Caco-2 (cell line): ENCODE measurements at regions not wholly inside any gene's neighbourhood (a gene's known extent, or its start where the extent isn't known, plus 50 kb on each side); places are given as distances from the start of the nearest gene placed in this dataset.

Experiments
- BruUV-seq: library from RNA; stranded (reverse); fragments of 400-500 nt; replicated peaks from 2 replicates; lab custom pipeline; 2021; lab: Mats Ljungman, UMichigan
- CTCF ChIA-PET: fragments of 300-600 bp; sonication (Branson Sonifier 250); formaldehyde crosslinking; loops from one replicate; lab custom pipeline; 2022; ENCODE audit warnings: antibody characterized with exemption; lab: Charles Lee
- POLR2A ChIA-PET: fragments of 300-600 bp; sonication (Branson Sonifier 250); formaldehyde crosslinking; loops from one replicate; lab custom pipeline; 2022; ENCODE audit warnings: antibody characterized with exemption; lab: Charles Lee
- DNase-seq, 2 experiments: peaks; one replicate each; pipeline versions ENCODE4 v3.0.0 to v3.0.0-alpha.2; 2020 to 2022
- H3K27me3 ChIP-seq: replicated peaks from 2 replicates; pipeline ENCODE4 v1.6.0; 2011; ENCODE audit warnings: low read length; ENCODE audit not compliant: control insufficient read depth, insufficient read depth
- H3K36me3 ChIP-seq: 2 replicates; pipeline ENCODE4 v1.5.1; 2011; ENCODE audit warnings: low read length; ENCODE audit not compliant: control insufficient read depth, insufficient read depth
- H3K4me1 ChIP-seq: fragments of 250-450 bp; sonication (Bioruptor Pico); 2 replicates; pipeline ENCODE4 v1.5.1; 2020; ENCODE audit warnings: mild to moderate bottlenecking
- H3K4me3 ChIP-seq: 2 replicates; pipeline ENCODE4 v1.5.1; 2011; ENCODE audit warnings: low read depth, mild to moderate bottlenecking, control low read depth, low read length
- H3K9me3 ChIP-seq: fragments of 250-450 bp; sonication (Bioruptor Pico); 2 replicates; pipeline ENCODE4 v1.5.1; 2020; ENCODE audit warnings: mild to moderate bottlenecking, moderate library complexity
- H3K27ac Mint-ChIP-seq: one replicate; pipeline ENCODE4 v1.8.0; 2022; ENCODE audit warnings: mixed read lengths; ENCODE audit not compliant: unreplicated experiment
- H3K27me3 Mint-ChIP-seq: one replicate; pipeline ENCODE4 v1.8.0; 2022; ENCODE audit warnings: mixed read lengths; ENCODE audit not compliant: insufficient read depth, unreplicated experiment
- H3K36me3 Mint-ChIP-seq: one replicate; pipeline ENCODE4 v1.8.0; 2022; ENCODE audit warnings: mild to moderate bottlenecking, mixed read lengths; ENCODE audit not compliant: insufficient read depth, unreplicated experiment
- H3K4me1 Mint-ChIP-seq: one replicate; pipeline ENCODE4 v1.8.0; 2022; ENCODE audit warnings: low read depth, mixed read lengths; ENCODE audit not compliant: unreplicated experiment
- H3K4me3 Mint-ChIP-seq: one replicate; pipeline ENCODE4 v1.8.0; 2022; ENCODE audit warnings: mild to moderate bottlenecking, moderate library complexity, mixed read lengths; ENCODE audit not compliant: unreplicated experiment
- H3K9me3 Mint-ChIP-seq: one replicate; pipeline ENCODE4 v1.8.0; 2022; ENCODE audit warnings: mixed read lengths; ENCODE audit not compliant: unreplicated experiment
- intact Hi-C: fragments of 100-400 bp; cut with micrococcal nuclease; formaldehyde crosslinking; loops from one replicate; pipeline ENCODE4 v1.10.0; 2022; ENCODE audit not compliant: unreplicated experiment
- TF ChIP-seq, protein P1 (sequence below), 2 experiments: fragments of 200-600 bp in 1 of 2; IDR thresholded peaks; 1 replicate in 1 of 2; 2 replicates in 1 of 2; pipeline versions ENCODE4 v1.5.1 to v1.8.0; 2011 to 2022; ENCODE audit warnings: antibody characterized with exemption in 1 of 2, control low read depth in 1 of 2, inconsistent platforms in 1 of 2, low read depth in 1 of 2, low read length in 1 of 2, mild to moderate bottlenecking in 1 of 2, moderate library complexity in 1 of 2; ENCODE audit not compliant: insufficient read depth in 1 of 2, severe bottlenecking in 1 of 2, unreplicated experiment in 1 of 2

DNA sequence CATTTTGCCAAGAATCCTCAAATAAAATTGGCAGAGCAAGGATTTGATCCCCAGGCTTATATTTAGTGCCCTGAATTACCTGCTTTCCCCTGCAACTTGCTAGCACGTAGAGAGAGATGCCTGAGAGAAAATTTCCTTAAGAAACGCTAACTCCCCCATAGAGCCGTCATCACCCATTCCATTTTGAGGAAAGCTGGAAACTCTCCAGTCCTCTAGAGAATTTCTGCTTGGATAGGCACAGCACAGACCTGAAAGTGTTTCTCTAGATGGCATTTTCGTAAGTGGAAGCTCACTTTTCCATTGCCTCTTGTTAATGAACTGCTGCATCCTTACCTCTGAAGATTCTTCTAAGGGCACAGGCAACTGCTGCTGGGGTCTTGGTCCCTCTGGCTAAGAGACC lies 277.8 kb upstream of the SIX2 start:
- TF ChIP-seq, protein P1, sequence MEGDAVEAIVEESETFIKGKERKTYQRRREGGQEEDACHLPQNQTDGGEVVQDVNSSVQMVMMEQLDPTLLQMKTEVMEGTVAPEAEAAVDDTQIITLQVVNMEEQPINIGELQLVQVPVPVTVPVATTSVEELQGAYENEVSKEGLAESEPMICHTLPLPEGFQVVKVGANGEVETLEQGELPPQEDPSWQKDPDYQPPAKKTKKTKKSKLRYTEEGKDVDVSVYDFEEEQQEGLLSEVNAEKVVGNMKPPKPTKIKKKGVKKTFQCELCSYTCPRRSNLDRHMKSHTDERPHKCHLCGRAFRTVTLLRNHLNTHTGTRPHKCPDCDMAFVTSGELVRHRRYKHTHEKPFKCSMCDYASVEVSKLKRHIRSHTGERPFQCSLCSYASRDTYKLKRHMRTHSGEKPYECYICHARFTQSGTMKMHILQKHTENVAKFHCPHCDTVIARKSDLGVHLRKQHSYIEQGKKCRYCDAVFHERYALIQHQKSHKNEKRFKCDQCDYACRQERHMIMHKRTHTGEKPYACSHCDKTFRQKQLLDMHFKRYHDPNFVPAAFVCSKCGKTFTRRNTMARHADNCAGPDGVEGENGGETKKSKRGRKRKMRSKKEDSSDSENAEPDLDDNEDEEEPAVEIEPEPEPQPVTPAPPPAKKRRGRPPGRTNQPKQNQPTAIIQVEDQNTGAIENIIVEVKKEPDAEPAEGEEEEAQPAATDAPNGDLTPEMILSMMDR (IDR thresholded peaks at IDR 0.05; ENCODE audit: insufficient read depth in 1 of 2, low read depth in 1 of 2, low read length in 1 of 2, severe bottlenecking in 1 of 2, unreplicated experiment in 1 of 2) = no peak
- no peak overlapping the region for H3K27ac Mint-ChIP-seq
- no peaks in the 10 kb centered on the region for H3K4me1 ChIP-seq
- H3K27me3 Mint-ChIP-seq = no peaks in the 10 kb centered on the region
- no peaks in the 10 kb centered on the region for H3K9me3 Mint-ChIP-seq
- ChIA-PET CTCF (no interaction called here), POLR2A (no interaction called here)
- no peaks in the 10 kb centered on the region for H3K36me3 Mint-ChIP-seq
- no TSS peak for BruUV-seq
- H3K4me3 ChIP-seq = no peak overlapping the region
- H3K36me3 ChIP-seq = no peaks in the 10 kb centered on the region
- intact Hi-C loops = no loop called here
- no peak for DNase-seq
- no peaks in the 10 kb centered on the region for H3K9me3 ChIP-seq
- H3K27me3 ChIP-seq = no peaks in the 10 kb centered on the region
- no peaks in the 10 kb centered on the region for H3K4me1 Mint-ChIP-seq
- H3K4me3 Mint-ChIP-seq = no peak overlapping the region

DNA sequence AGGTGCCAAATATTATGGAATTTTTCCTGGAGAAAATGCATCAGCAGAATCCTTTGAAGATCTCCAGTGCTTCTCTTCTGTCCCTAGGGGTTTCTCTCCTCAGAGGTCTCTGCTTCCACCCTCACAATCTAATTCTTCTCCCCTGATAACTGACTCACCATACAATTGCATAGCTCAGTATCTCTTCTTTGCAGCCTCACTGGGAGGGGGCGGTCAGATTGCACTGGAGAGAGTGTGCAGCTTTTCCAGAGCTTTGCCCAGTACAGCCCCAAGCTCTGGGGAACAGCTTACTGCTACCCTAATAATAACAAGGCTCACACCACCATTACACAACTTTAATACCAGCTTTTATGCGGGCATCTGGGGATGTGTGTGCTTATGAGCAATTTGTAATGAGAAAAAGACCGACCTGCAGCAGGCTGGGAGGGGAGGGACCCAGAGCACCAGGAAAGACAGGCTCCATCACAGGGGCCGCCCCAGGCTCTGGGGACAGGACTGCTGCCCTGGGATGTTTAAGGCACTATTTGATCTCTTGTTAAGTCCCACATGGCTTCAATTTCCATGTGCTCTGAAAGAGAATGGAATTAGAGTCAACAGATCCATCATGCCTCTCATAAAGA lies 276.6 kb upstream of the SIX2 start:
- DNase-seq = no peak
- Histone ChIP-seq H3K36me3 (no peaks in the 10 kb centered on the region), H3K4me1 (peaks cover 4% of the 10 kb centered on the region; the same call in 1 of the 2 replicates), H3K4me3 (no peak overlapping the region), H3K9me3 (no peaks in the 10 kb centered on the region), H3K27me3 (no peaks in the 10 kb centered on the region)
- no TSS peak for BruUV-seq
- TF ChIP-seq, protein P1 (IDR thresholded peaks at IDR 0.05; ENCODE audit: insufficient read depth in 1 of 2, low read depth in 1 of 2, low read length in 1 of 2, severe bottlenecking in 1 of 2, unreplicated experiment in 1 of 2) = no peak
- Mint-ChIP-seq H3K27me3 (no peaks in the 10 kb centered on the region), H3K4me1 (peaks cover under 1% of the 10 kb centered on the region), H3K4me3 (no peak overlapping the region), H3K27ac (no peak overlapping the region), H3K36me3 (no peaks in the 10 kb centered on the region), H3K9me3 (no peaks in the 10 kb centered on the region)
- ChIA-PET CTCF (no interaction called here), POLR2A (no interaction called here)
- intact Hi-C loops = no loop called here

DNA sequence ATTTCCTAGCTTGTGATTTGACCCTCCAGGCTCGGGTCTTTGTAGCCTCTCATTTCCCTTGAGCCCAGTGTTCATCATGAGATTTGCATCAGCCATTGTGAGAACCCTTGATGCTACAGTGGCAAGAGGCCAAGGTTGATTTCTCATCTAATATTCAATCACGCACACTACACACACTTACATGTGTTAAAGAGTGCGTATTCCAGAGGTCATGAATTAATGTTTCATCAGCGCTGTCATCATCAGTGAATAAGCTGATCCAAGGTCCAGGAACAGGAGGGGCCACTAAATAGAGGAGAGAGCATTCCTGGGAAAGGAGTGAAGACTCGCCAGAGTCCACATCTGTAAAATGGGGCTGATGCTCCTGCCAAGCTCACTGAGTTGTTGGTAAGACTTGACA lies 276.1 kb upstream of the SIX2 start:
- Histone ChIP-seq H3K27me3 (no peaks in the 10 kb centered on the region), H3K9me3 (no peaks in the 10 kb centered on the region), H3K4me3 (no peak overlapping the region), H3K4me1 (peaks cover 4% of the 10 kb centered on the region; the same call in 1 of the 2 replicates), H3K36me3 (no peaks in the 10 kb centered on the region)
- H3K9me3 Mint-ChIP-seq = no peaks in the 10 kb centered on the region
- no peak overlapping the region for H3K4me3 Mint-ChIP-seq
- H3K27ac Mint-ChIP-seq = no peak overlapping the region
- POLR2A ChIA-PET = no interaction called here
- CTCF ChIA-PET = no interaction called here
- no peaks in the 10 kb centered on the region for H3K36me3 Mint-ChIP-seq
- H3K27me3 Mint-ChIP-seq = no peaks in the 10 kb centered on the region
- no TSS peak for BruUV-seq
- no peak for DNase-seq
- peaks cover 6% of the 10 kb centered on the region for H3K4me1 Mint-ChIP-seq
- intact Hi-C loops = no loop called here
- TF ChIP-seq, protein P1 (IDR thresholded peaks at IDR 0.05; ENCODE audit: insufficient read depth in 1 of 2, low read depth in 1 of 2, low read length in 1 of 2, severe bottlenecking in 1 of 2, unreplicated experiment in 1 of 2) = no peak
